ENCODE measurements at regions not wholly inside any gene's neighbourhood (a gene's known extent, or its start where the extent isn't known, plus 50 kb on each side); places are given as distances from the start of the nearest gene placed in this dataset.

DNA sequence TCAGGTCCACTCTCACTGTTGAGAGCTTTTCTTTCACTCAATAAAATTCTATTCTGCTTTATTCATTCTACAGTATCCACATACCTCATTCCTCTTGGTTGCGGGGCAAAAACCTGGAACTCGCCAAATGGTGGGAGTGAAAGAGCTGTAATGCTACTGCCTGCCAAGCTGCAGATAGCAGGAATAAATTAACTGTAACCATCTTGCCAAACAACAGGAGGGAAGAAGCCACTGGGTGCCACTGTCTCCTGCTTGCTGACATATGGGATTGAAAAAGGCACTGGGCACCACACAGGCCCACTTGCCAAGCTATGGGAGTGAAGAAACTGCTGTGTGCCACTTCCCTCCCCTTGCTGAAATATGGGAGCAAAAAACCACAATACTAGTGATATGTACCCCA lies 111.9 kb upstream of the CNTN1 start:
- in situ Hi-C loops (cut with HindIII; ENCODE audit: low pct_ligation_motif_present, low sequenced_read_pairs), result no loop called here
- DNase-seq, result no peak
- H3K27me3 ChIP-seq (replicated peaks), result no peaks in the 10 kb centered on the region
- H3K4me3 ChIP-seq (ENCODE audit: low read depth, low read length), result no peak overlapping the region
- no peak overlapping the region for H3K27ac ChIP-seq
- H3K36me3 ChIP-seq (replicated peaks), result no peaks in the 10 kb centered on the region
- TF ChIP-seq CTCF (IDR thresholded peaks at IDR 0.05; ENCODE audit: low read depth, low read length, missing control alignments), result no peak

- Histone ChIP-seq H3K27ac (no peak overlapping the region), H3K36me3 (replicated peaks) (no peaks in the 10 kb centered on the region), H3K4me3 (ENCODE audit: low read depth, low read length) (no peak overlapping the region), H3K27me3 (replicated peaks) (no peaks in the 10 kb centered on the region)
- TF ChIP-seq CTCF (IDR thresholded peaks at IDR 0.05; ENCODE audit: low read depth, low read length, missing control alignments), result no peak
- no peak for DNase-seq
- in situ Hi-C loops (cut with HindIII; ENCODE audit: low pct_ligation_motif_present, low sequenced_read_pairs), result no loop called here
Measured at GRCh38 chr12:40581889-40582288, 110.3 kb upstream of the CNTN1 start.

DNA sequence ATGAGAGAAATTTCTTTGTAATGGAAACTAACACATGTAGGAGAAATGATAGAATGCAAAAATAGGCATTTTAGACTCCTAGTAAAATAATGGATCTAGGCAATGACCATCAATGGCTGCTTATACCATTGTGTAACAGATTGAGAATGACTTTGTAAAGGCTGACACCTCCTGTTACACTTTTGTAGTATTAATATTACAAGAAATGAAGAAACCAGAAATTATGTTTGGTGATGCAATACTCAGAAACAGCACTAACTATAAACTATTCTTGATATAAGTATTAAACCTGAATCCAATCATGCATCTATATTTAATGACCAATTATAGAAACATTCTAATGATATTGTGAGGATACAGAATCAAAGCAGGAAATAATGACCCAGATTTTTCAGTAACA lies 108.5 kb upstream of the CNTN1 start:
- Histone ChIP-seq H3K27me3 (replicated peaks) (no peaks in the 10 kb centered on the region), H3K4me3 (ENCODE audit: low read depth, low read length) (no peak overlapping the region), H3K27ac (no peak overlapping the region), H3K36me3 (replicated peaks) (no peaks in the 10 kb centered on the region)
- no peak for DNase-seq
- in situ Hi-C loops (cut with HindIII; ENCODE audit: low pct_ligation_motif_present, low sequenced_read_pairs), result no loop called here
- no peak for TF ChIP-seq CTCF (IDR thresholded peaks at IDR 0.05; ENCODE audit: low read depth, low read length, missing control alignments)

- DNase-seq, result no peak
- Histone ChIP-seq H3K27ac (no peak overlapping the region), H3K4me3 (ENCODE audit: low read depth, low read length) (no peak overlapping the region), H3K27me3 (replicated peaks) (no peaks in the 10 kb centered on the region), H3K36me3 (replicated peaks) (no peaks in the 10 kb centered on the region)
- no peak for TF ChIP-seq CTCF (IDR thresholded peaks at IDR 0.05; ENCODE audit: low read depth, low read length, missing control alignments)
- in situ Hi-C loops (cut with HindIII; ENCODE audit: low pct_ligation_motif_present, low sequenced_read_pairs), result no loop called here
Measured at GRCh38 chr12:40584763-40585162, 107.5 kb upstream of the CNTN1 start.

DNA sequence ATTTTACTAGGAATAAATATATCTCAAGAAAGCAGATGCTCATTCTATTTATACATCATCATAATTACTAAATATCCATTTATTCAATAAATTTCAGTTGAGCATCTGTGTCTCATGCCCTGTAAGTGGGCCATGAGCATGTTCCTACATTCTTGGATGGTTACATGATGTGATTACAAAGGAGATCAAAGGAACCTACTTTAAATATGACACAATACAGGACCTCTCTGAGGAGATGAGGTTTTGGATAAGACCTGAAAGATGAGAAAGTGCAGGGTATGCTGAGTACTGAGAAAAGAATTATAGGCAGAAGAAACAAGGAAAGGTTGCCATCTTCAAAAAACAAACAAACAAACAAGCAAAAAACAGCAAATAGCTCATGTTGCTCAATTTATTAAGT lies 105.4 kb upstream of the CNTN1 start:
- no peaks in the 10 kb centered on the region for H3K27me3 ChIP-seq (replicated peaks)
- no peak for DNase-seq
- H3K36me3 ChIP-seq (replicated peaks), result no peaks in the 10 kb centered on the region
- H3K4me3 ChIP-seq (ENCODE audit: low read depth, low read length), result no peak overlapping the region
- no peak for TF ChIP-seq CTCF (IDR thresholded peaks at IDR 0.05; ENCODE audit: low read depth, low read length, missing control alignments)
- H3K27ac ChIP-seq, result no peak overlapping the region
- in situ Hi-C loops (cut with HindIII; ENCODE audit: low pct_ligation_motif_present, low sequenced_read_pairs), result no loop called here

DNA sequence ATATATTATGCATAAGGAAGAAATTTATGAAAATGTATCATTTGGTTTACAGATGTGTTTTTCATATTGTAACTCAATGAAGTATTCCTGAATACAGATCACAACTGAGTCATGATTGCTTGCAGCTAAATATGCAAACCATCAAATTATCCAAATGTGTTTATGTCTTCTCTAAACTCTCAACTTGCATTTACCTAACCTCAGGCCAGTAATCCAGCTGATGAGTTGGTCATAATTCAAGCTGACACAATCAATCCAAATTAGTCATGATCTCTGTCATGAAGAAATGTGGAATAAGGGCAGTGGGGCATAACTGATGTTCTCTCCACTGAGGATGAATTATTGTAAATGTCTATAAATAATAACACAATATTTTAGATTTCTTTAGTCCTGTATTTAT lies 104.8 kb upstream of the CNTN1 start:
- H3K4me3 ChIP-seq (ENCODE audit: low read depth, low read length), result no peak overlapping the region
- TF ChIP-seq CTCF (IDR thresholded peaks at IDR 0.05; ENCODE audit: low read depth, low read length, missing control alignments), result no peak
- H3K27me3 ChIP-seq (replicated peaks), result no peaks in the 10 kb centered on the region
- H3K36me3 ChIP-seq (replicated peaks), result no peaks in the 10 kb centered on the region
- in situ Hi-C loops (cut with HindIII; ENCODE audit: low pct_ligation_motif_present, low sequenced_read_pairs), result no loop called here
- no peak for DNase-seq
- no peak overlapping the region for H3K27ac ChIP-seq

All from brain microvascular endothelial cell (primary cell).